CD14-positive monocyte (primary cell): ENCODE measurements at regions not wholly inside any gene's neighbourhood (a gene's known extent, or its start where the extent isn't known, plus 50 kb on each side); places are given as distances from the start of the nearest gene placed in this dataset.

Experiments
- DNase-seq, 3 donors: peaks; one replicate each; pipeline ENCODE4 v3.0.0-alpha.2; 2011 to 2022
- H2AFZ ChIP-seq: 2 replicates; pipeline ENCODE4 v1.6.0; 2012; ENCODE audit warnings: mild to moderate bottlenecking, low read depth, low read length, inconsistent platforms; ENCODE audit not compliant: insufficient read depth, poor library complexity, severe bottlenecking
- H3K27ac ChIP-seq, 2 donors: 1 replicate in 1 of 2; 2 replicates in 1 of 2; pipeline ENCODE4 v1.5.1; 2012 to 2013; ENCODE audit warnings: low read length in 2 of 2, control low read depth in 1 of 2, inconsistent platforms in 1 of 2, low read depth in 1 of 2, mild to moderate bottlenecking in 1 of 2
- H3K27me3 ChIP-seq, 2 donors: one replicate each; pipeline versions ENCODE4 v1.6.0 to v1.6.1; 2011 to 2013; ENCODE audit warnings: low read length in 2 of 2; ENCODE audit not compliant: control insufficient read depth in 2 of 2, insufficient read depth in 2 of 2
- H3K36me3 ChIP-seq, 2 donors: replicated peaks in 1 of 2; 1 replicate in 1 of 2; 2 replicates in 1 of 2; pipeline versions ENCODE4 v1.5.1 to v1.6.1; 2012 to 2013; ENCODE audit warnings: low read length in 2 of 2, control low read depth in 1 of 2, inconsistent platforms in 1 of 2, mild to moderate bottlenecking in 1 of 2; ENCODE audit not compliant: insufficient read depth in 2 of 2, control insufficient read depth in 1 of 2
- H3K4me1 ChIP-seq, 2 donors: 1 replicate in 1 of 2; 2 replicates in 1 of 2; pipeline versions ENCODE4 v1.5.1 to v1.6.1; 2012 to 2013; ENCODE audit warnings: low read length in 2 of 2, control low read depth in 1 of 2, inconsistent platforms in 1 of 2, mild to moderate bottlenecking in 1 of 2, moderate library complexity in 1 of 2; ENCODE audit not compliant: insufficient read depth in 2 of 2, control insufficient read depth in 1 of 2
- H3K4me2 ChIP-seq: replicated peaks from 2 replicates; pipeline ENCODE3; 2012; ENCODE audit warnings: low read length, moderate library complexity, mild to moderate bottlenecking; ENCODE audit not compliant: poor library complexity, severe bottlenecking; ENCODE audit errors: extremely low read depth
- H3K4me3 ChIP-seq, 3 experiments: fragments of 200-600 bp in 1 of 3; sonication (generic) in 1 of 3; replicated peaks in 1 of 3; 1 replicate in 2 of 3; 2 replicates in 1 of 3; pipeline ENCODE4 v1.5.1; 2011 to 2013; ENCODE audit warnings: low read length in 3 of 3, mild to moderate bottlenecking in 3 of 3, control low read depth in 2 of 3, low read depth in 2 of 3, inconsistent platforms in 1 of 3, moderate library complexity in 1 of 3
- H3K79me2 ChIP-seq: 2 replicates; pipeline ENCODE4 v1.6.0; 2012; ENCODE audit warnings: mild to moderate bottlenecking, control low read depth, inconsistent platforms, low read length, moderate library complexity; ENCODE audit not compliant: insufficient read depth
- H3K9ac ChIP-seq: 2 replicates; pipeline ENCODE4 v1.6.0; 2017; ENCODE audit warnings: low read length, mild to moderate bottlenecking; ENCODE audit not compliant: insufficient read depth, poor library complexity, severe bottlenecking
- H3K9me3 ChIP-seq, 2 donors: replicated peaks in 1 of 2; 1 replicate in 1 of 2; 2 replicates in 1 of 2; pipeline versions ENCODE4 v1.5.1 to v1.6.1; 2012 to 2013; ENCODE audit warnings: low read length in 2 of 2, control low read depth in 1 of 2; ENCODE audit not compliant: control insufficient read depth in 1 of 2, insufficient read depth in 1 of 2
- H4K20me1 ChIP-seq: 2 replicates; pipeline ENCODE4 v1.6.0; 2012; ENCODE audit warnings: mild to moderate bottlenecking, low read length, control low read depth, moderate library complexity; ENCODE audit not compliant: insufficient read depth
- H3K27ac Mint-ChIP-seq, 7 donors: one replicate each; pipeline ENCODE4 v1.8.0; 2020; ENCODE audit warnings: mild to moderate bottlenecking in 7 of 7, mixed read lengths in 7 of 7, moderate library complexity in 6 of 7, inconsistent platforms in 2 of 7
- H3K27me3 Mint-ChIP-seq, 3 donors: one replicate each; pipeline ENCODE4 v1.8.0; 2021 to 2022; ENCODE audit warnings: low read depth in 3 of 3, mild to moderate bottlenecking in 3 of 3, mixed read lengths in 3 of 3, moderate library complexity in 3 of 3, inconsistent platforms in 1 of 3
- H3K36me3 Mint-ChIP-seq, 2 donors: one replicate each; pipeline ENCODE4 v1.8.0; 2020; ENCODE audit warnings: mixed read lengths in 2 of 2, inconsistent platforms in 1 of 2, mild to moderate bottlenecking in 1 of 2
- H3K4me1 Mint-ChIP-seq: one replicate; pipeline ENCODE4 v1.8.0; 2020; ENCODE audit warnings: mild to moderate bottlenecking, mixed read lengths
- H3K4me3 Mint-ChIP-seq, 2 donors: one replicate each; pipeline ENCODE4 v1.8.0; 2020; ENCODE audit warnings: mild to moderate bottlenecking in 2 of 2, mixed read lengths in 2 of 2, moderate library complexity in 1 of 2
- H3K9me3 Mint-ChIP-seq, 7 donors: one replicate each; pipeline ENCODE4 v1.8.0; 2020 to 2022; ENCODE audit warnings: mixed read lengths in 7 of 7, mild to moderate bottlenecking in 6 of 7, moderate library complexity in 6 of 7, inconsistent platforms in 2 of 7
- CTCF ChIP-seq: fragments of 200-600 bp; IDR thresholded peaks from one replicate; pipeline ENCODE4 v1.8.0; 2022; ENCODE audit warnings: antibody characterized with exemption, mild to moderate bottlenecking
- WGBS: methylation state at CpG from one replicate; pipeline ENCODE4 v1.1.5; 2013; ENCODE audit warnings: missing lambda C conversion rate; ENCODE audit not compliant: insufficient coverage; 5-methylcytosine and 5-hydroxymethylcytosine counted together
- intact Hi-C, 2 donors: fragments of 100-400 bp; cut with micrococcal nuclease; formaldehyde crosslinking; loops; one replicate each; pipeline versions ENCODE4 v1.15.0 to v1.15.1; 2023

GRCh38 chr10:78955206-78955605, 113.6 kb upstream of the ZMIZ1 start:
- no peak overlapping the region for H2AFZ ChIP-seq
- Mint-ChIP-seq H3K4me3 (no peak overlapping the region), H3K27ac (no peak overlapping the region), H3K9me3 (no peaks in the 10 kb centered on the region), H3K27me3 (peaks cover 5 to 19% (median 9%) of the 10 kb centered on the region in 3 donors), H3K4me1 (peaks cover 9% of the 10 kb centered on the region), H3K36me3 (no peaks in the 10 kb centered on the region)
- WGBS: 100% methylated on average over 1 of the region's 3 CpGs
- H3K4me1 ChIP-seq: peaks cover 0 to 6% of the 10 kb centered on the region in 2 donors
- no peaks in the 10 kb centered on the region for H3K36me3 ChIP-seq
- no peak overlapping the region for H3K4me3 ChIP-seq
- no peak for DNase-seq
- H3K27ac ChIP-seq: no peak overlapping the region
- no peaks in the 10 kb centered on the region for H3K9me3 ChIP-seq
- intact Hi-C loops: loop anchor here in 1 of 2 donors (10.0 kb wide), 1 partner anchor 230 kb away; no protein-coding TSS in a partner anchor
- no peaks in the 10 kb centered on the region for H3K79me2 ChIP-seq
- no peak overlapping the region for H3K4me2 ChIP-seq
- H4K20me1 ChIP-seq: no peaks in the 10 kb centered on the region
- TF ChIP-seq CTCF: no peak
- no peaks in the 10 kb centered on the region for H3K27me3 ChIP-seq
- H3K9ac ChIP-seq: no peak overlapping the region

GRCh38 chr10:78956391-78956790, 112.4 kb upstream of the ZMIZ1 start:
- Mint-ChIP-seq H3K9me3 (no peaks in the 10 kb centered on the region), H3K27ac (no peak overlapping the region), H3K36me3 (no peaks in the 10 kb centered on the region), H3K4me1 (peaks cover 20% of the 10 kb centered on the region), H3K4me3 (no peak overlapping the region), H3K27me3 (peaks cover 9 to 23% (median 11%) of the 10 kb centered on the region in 3 donors)
- no peak overlapping the region for H3K4me2 ChIP-seq
- H3K4me3 ChIP-seq: no peak overlapping the region
- no peaks in the 10 kb centered on the region for H4K20me1 ChIP-seq
- no peaks in the 10 kb centered on the region for H3K9me3 ChIP-seq
- H3K36me3 ChIP-seq: no peaks in the 10 kb centered on the region
- 95% methylated on average over 5 of the region's 5 CpGs for WGBS
- H3K27me3 ChIP-seq: no peaks in the 10 kb centered on the region
- intact Hi-C loops: loop anchor here in 1 of 2 donors (10.0 kb wide), 1 partner anchor 228 kb away; no protein-coding TSS in a partner anchor
- no peak overlapping the region for H3K27ac ChIP-seq
- H2AFZ ChIP-seq: no peak overlapping the region
- no peak for TF ChIP-seq CTCF
- no peak for DNase-seq
- H3K79me2 ChIP-seq: no peaks in the 10 kb centered on the region
- peaks cover 9 to 15% of the 10 kb centered on the region in 2 donors for H3K4me1 ChIP-seq
- no peak overlapping the region for H3K9ac ChIP-seq
